GM18870 (cell line): ENCODE measurements at regions not wholly inside any gene's neighbourhood (a gene's known extent, or its start where the extent isn't known, plus 50 kb on each side); places are given as distances from the start of the nearest gene placed in this dataset.

ENCODE experiments used
- ATAC-seq: cut with Tn5 transposase; IDR thresholded peaks from one replicate; pipeline ENCODE4 v1.9.1; 2021; ENCODE audit warnings: moderate library complexity; ENCODE audit not compliant: unreplicated experiment

GRCh38 chr22:27571463-27572277 is 229.9 kb downstream of the MN1 start:
- ATAC-seq: no peak

DNA sequence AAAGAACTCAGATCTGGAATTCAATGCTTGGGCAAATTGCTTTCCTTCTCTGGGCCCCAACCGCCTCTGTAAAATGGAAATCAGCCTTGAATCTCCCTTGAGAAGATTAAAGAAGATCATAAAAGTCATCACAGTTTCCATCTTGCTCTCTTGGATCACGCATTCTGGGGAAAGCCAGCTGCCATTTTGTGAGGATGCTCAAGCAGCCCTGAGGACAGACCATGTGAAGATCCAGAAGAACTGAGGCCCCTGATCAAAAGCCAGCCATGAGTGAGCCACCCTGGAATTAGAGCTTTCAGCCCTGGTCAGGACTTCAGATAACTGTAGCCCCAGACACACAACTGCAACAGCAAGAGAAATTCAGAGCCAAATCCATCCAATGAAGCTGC is 229.3 kb downstream of the MN1 start:
- no peak for ATAC-seq

- no peak for ATAC-seq
Measured at GRCh38 chr22:27573280-27574001, 228.1 kb downstream of the MN1 start.

GRCh38 chr22:27574002-27574366 is 227.6 kb downstream of the MN1 start:
- ATAC-seq: no peak

GRCh38 chr22:27574651-27575050 is 226.9 kb downstream of the MN1 start:
- ATAC-seq: no peak

GRCh38 chr22:27575348-27575747 is 226.2 kb downstream of the MN1 start:
- no peak for ATAC-seq

DNA sequence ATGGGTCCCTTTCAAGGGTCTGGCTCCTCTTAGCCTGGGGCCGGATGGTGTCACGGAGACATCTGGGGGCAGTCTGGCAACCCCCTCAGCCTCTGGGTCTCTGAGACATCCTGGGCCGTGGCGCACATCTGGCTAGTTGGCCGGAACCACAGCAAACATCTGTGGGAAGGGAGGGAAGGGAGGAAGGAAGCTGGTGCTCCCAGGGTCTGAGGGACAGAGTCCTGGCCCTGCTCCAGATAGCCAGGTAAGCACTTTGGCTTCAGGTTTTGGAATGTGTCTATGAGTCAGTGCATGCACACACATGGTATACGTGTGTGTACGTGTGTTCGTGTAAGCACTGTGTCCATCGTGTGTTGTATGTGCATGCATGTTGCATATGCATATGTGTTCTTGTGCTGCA is 225.1 kb downstream of the MN1 start:
- no peak for ATAC-seq

DNA sequence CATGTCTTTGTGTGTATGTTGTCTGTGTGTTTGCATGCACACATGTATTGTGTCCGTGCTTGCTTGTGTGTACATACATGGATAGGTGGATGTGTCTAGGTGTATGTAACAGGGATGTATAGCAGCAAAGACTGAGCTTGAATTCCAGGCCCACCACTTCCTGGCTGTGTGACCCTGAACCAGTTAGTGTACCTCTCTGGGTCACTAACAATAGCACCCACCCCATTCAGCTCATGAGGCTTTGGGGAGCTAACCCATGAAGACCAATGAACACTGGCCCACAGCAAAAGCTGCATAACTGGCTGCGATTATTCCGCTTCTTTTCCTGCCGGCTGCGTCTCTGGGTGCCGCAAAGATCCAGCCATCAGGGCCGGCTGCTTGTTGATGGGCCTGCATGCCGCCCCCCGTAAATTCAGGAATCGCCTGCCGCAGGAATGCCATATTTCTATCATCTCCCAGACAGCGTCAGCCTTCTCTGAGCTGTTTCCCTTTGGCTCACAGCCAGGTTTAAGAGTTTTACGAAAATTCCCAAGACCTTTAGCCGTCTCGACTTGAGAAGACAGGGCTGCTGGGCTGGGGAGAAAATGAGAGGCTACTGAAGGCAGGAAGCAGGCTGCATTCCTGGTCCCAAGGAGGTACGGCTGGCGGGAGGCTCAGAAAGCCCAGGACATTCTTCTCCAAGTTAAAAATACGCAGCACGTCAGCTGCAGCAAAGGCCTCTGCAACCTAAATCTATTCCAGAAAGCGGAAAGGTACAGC is 224.6 kb downstream of the MN1 start:
- ATAC-seq: no peak

- no peak for ATAC-seq
Measured at GRCh38 chr22:27577574-27577969, 224.0 kb downstream of the MN1 start.

- no peak for ATAC-seq
Measured at GRCh38 chr22:27578937-27579617, 222.5 kb downstream of the MN1 start.

- ATAC-seq: no peak
Measured at GRCh38 chr22:27580311-27580897, 221.2 kb downstream of the MN1 start.

DNA sequence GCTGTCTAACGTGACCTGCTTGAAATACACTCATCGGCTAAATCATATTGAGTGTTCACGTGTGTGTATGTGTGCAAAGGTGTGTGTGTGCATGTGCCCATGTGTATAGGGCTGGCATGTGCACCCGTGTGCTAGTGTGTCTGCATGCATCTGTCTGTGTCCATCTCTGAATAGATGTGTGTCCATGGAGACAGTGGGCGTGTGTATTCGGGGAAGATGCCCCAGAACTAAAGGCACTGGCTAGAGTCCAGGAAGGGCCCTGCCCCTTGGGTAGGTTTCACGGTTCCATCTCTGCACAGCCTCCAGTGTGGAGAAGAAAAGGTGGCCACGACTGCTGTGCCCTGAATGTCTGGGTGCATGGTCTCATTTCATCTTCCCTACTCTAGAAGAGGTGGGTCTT is 220.3 kb downstream of the MN1 start:
- no peak for ATAC-seq

GRCh38 chr22:27581688-27582087 is 219.9 kb downstream of the MN1 start:
- no peak for ATAC-seq

DNA sequence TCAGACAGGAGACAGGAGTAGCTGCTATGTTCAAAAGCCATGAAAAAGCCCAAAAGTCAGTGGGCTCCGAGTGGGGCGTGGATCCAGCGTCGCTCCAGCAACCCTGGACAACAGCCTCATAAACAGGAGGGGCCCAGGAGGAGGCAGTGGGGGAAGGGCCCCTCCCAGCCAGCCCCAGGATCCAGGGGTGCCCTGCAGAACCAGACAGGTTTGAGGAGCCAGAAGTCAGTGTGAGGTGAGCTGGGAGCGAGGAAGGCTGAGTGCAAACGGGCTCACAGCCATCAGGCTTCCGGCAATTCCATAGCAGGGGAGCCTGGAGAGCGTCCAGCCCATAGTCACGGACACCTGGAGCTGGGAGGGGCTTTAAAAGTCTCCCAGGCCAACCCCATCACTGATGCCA is 217.7 kb downstream of the MN1 start:
- no peak for ATAC-seq

DNA sequence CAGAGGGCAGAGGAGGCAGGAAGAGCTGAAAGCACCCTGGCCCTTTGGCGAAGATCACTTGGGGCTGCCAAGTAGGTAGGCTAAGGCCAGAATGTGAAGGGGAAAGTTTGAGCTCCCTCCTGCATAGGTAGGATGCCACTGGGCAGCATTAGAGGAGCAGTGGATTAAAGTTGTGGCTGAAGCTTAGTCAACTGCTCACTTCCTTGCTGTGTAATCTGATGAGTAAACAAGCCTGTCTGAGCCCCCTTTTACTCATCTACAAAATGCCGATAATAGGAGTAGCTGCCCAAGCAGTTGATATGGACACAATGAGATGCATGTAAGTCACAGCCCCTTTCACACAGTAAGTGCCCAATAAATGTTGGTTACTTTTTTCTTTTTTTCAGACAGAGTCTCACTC is 216.4 kb downstream of the MN1 start:
- ATAC-seq: no peak

- no peak for ATAC-seq
Measured at GRCh38 chr22:27588268-27588667, 213.3 kb downstream of the MN1 start.

DNA sequence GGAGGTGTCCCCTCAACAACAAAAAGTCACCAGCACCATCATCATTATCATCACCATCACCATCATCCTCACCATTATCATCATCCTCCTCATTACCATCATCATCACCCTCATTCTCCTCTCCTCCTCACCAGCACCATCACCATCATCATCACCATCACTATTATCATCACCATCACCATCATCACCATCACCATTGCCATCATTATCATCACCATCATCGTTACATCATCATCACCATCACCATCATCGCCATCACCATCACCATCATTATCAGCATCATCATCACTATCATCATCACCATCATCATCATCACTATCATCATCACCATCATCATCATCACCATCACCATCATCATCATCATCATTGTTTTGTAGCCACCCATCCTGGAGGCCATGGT is 212.6 kb downstream of the MN1 start:
- ATAC-seq: no peak

- ATAC-seq: no peak
Measured at GRCh38 chr22:27591060-27591459, 210.5 kb downstream of the MN1 start.

DNA sequence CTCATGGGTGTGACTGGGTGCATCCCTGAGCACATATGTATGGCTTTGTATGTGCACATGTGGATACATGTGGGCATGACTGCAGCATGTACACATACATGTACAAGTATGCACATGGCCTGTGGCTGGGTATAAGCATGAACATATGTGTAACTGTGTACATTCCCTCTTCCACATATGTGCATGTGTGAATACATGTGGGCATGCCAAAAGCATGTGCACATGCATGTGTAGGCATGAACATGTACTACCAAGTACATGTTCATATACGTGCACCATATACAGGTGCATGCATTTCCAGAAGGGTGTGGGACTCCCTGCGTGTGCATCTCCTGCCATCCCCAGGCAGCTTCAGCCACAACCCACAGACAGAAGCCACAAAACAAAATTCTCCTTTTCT is 208.2 kb downstream of the MN1 start:
- no peak for ATAC-seq

- no peak for ATAC-seq
Measured at GRCh38 chr22:27594020-27594419, 207.5 kb downstream of the MN1 start.
